IMR-90 (cell line): ENCODE measurements at regions not wholly inside any gene's neighbourhood (a gene's known extent, or its start where the extent isn't known, plus 50 kb on each side); places are given as distances from the start of the nearest gene placed in this dataset.

Experiments
- ATAC-seq: fragments of 200-7000 bp; cut with Tn5 transposase; 2 replicates; pipeline ENCODE4 v1.9.1; 2020; ENCODE audit warnings: low read depth, mild to moderate bottlenecking, moderate library complexity
- BruUV-seq: library from RNA; stranded (reverse); fragments of 400-500 nt; replicated peaks from 2 replicates; lab custom pipeline; 2021; lab: Mats Ljungman, UMichigan
- CTCF ChIA-PET: fragments of 300-600 bp; formaldehyde crosslinking; extraction: SDS; loops from one replicate; lab custom pipeline; 2021; ENCODE audit warnings: antibody characterized with exemption; lab: Yijun Ruan, JAX
- POLR2A ChIA-PET: fragments of 300-600 bp; sonication (Branson Sonifier 250); formaldehyde crosslinking; loops from one replicate; lab custom pipeline; 2022; ENCODE audit warnings: antibody characterized with exemption; ENCODE audit not compliant: unreplicated experiment; lab: Charles Lee
- DNase-seq: peaks from one replicate; pipeline ENCODE4 v3.0.0; 2013
- H2AFZ ChIP-seq: replicated peaks from 2 replicates; pipeline ENCODE3; 2013; ENCODE audit warnings: low read length, mild to moderate bottlenecking; ENCODE audit not compliant: poor library complexity
- H2AK5ac ChIP-seq: 2 replicates; pipeline ENCODE4 v1.6.1; 2013; ENCODE audit warnings: low read depth, low read length, inconsistent platforms
- H2AK9ac ChIP-seq: replicated peaks from 2 replicates; pipeline ENCODE3; 2013; ENCODE audit warnings: mild to moderate bottlenecking, low read depth, low read length, moderate library complexity; ENCODE audit not compliant: poor library complexity
- H2BK120ac ChIP-seq: 2 replicates; pipeline ENCODE4 v1.6.1; 2013; ENCODE audit warnings: low read depth, low read length, inconsistent platforms
- H2BK15ac ChIP-seq: 3 replicates; pipeline ENCODE4 v1.6.1; 2013; ENCODE audit warnings: low read depth, low read length, inconsistent platforms
- H2BK20ac ChIP-seq: 2 replicates; pipeline ENCODE4 v1.6.1; 2013; ENCODE audit warnings: low read depth, mild to moderate bottlenecking, inconsistent platforms, low read length, moderate library complexity
- H2BK5ac ChIP-seq: 2 replicates; pipeline ENCODE4 v1.6.1; 2013; ENCODE audit warnings: mild to moderate bottlenecking, low read depth, low read length, inconsistent platforms; ENCODE audit not compliant: poor library complexity, severe bottlenecking
- H3K14ac ChIP-seq: replicated peaks from 2 replicates; pipeline ENCODE4 v1.6.1; 2013; ENCODE audit warnings: low read depth, low read length, inconsistent platforms
- H3K18ac ChIP-seq: 2 replicates; pipeline ENCODE4 v1.6.1; 2013; ENCODE audit warnings: low read depth, low read length, control low read depth
- H3K23ac ChIP-seq: 2 replicates; pipeline ENCODE4 v1.6.1; 2013; ENCODE audit warnings: low read depth, low read length, inconsistent platforms
- H3K27ac ChIP-seq: 2 replicates; pipeline ENCODE4 v1.5.1; 2013; ENCODE audit warnings: mild to moderate bottlenecking, control low read depth, low read length; ENCODE audit not compliant: insufficient read depth
- H3K27me3 ChIP-seq: 2 replicates; pipeline ENCODE4 v1.6.1; 2013; ENCODE audit warnings: low read length; ENCODE audit not compliant: control insufficient read depth, insufficient read depth
- H3K36me3 ChIP-seq: 2 replicates; pipeline ENCODE4 v1.6.1; 2013; ENCODE audit warnings: low read length, mixed read lengths; ENCODE audit not compliant: control insufficient read depth, insufficient read depth
- H3K4ac ChIP-seq: 2 replicates; pipeline ENCODE4 v1.6.1; 2013; ENCODE audit warnings: low read depth, low read length, inconsistent platforms
- H3K4me1 ChIP-seq: 2 replicates; pipeline ENCODE4 v1.6.1; 2013; ENCODE audit warnings: low read length, mixed read lengths; ENCODE audit not compliant: control insufficient read depth, insufficient read depth
- H3K4me2 ChIP-seq: 2 replicates; pipeline ENCODE4 v1.6.1; 2013; ENCODE audit warnings: low read depth, mild to moderate bottlenecking, control low read depth, low read length, moderate library complexity
- H3K4me3 ChIP-seq: 2 replicates; pipeline ENCODE4 v1.5.1; 2013; ENCODE audit warnings: low read depth, mild to moderate bottlenecking, control low read depth, low read length, moderate library complexity; ENCODE audit not compliant: insufficient read depth
- H3K56ac ChIP-seq: 2 replicates; pipeline ENCODE4 v1.6.1; 2013; ENCODE audit warnings: low read length, inconsistent platforms; ENCODE audit not compliant: insufficient read depth; ENCODE audit errors: extremely low read depth
- H3K79me1 ChIP-seq, 2 experiments: 2 replicates each; pipeline ENCODE4 v1.6.1; 2013; ENCODE audit warnings: low read length in 2 of 2, inconsistent platforms in 1 of 2, low read depth in 1 of 2
- H3K9ac ChIP-seq: 2 replicates; pipeline ENCODE4 v1.6.1; 2013; ENCODE audit warnings: low read depth, low read length, control low read depth
- H3K9me1 ChIP-seq: 2 replicates; pipeline ENCODE4 v1.6.1; 2013; ENCODE audit warnings: low read length, inconsistent platforms; ENCODE audit not compliant: insufficient read depth
- H3K9me3 ChIP-seq: 2 replicates; pipeline ENCODE4 v1.6.1; 2013; ENCODE audit warnings: low read length; ENCODE audit not compliant: control insufficient read depth, insufficient read depth
- H4K20me1 ChIP-seq: 2 replicates; pipeline ENCODE4 v1.6.1; 2013; ENCODE audit warnings: low read length, inconsistent platforms; ENCODE audit not compliant: insufficient read depth
- H4K5ac ChIP-seq: 2 replicates; pipeline ENCODE4 v1.6.1; 2013; ENCODE audit warnings: mild to moderate bottlenecking, low read depth, low read length, control low read depth
- H4K8ac ChIP-seq, 2 experiments: 2 replicates each; pipeline ENCODE4 v1.6.1; 2013; ENCODE audit warnings: low read depth in 2 of 2, low read length in 2 of 2, control low read depth in 1 of 2, inconsistent platforms in 1 of 2
- H4K91ac ChIP-seq: 2 replicates; pipeline ENCODE4 v1.6.1; 2013; ENCODE audit warnings: low read depth, low read length, inconsistent platforms; ENCODE audit not compliant: insufficient read depth
- BHLHE40 ChIP-seq: fragments of 150-350 bp; IDR thresholded peaks from 2 replicates; pipeline ENCODE4 v1.6.1; 2016; ENCODE audit warnings: mild to moderate bottlenecking, low read depth, low read length
- CEBPB ChIP-seq: IDR thresholded peaks from 2 replicates; pipeline ENCODE4 v1.6.1; 2012; ENCODE audit warnings: low read depth, low read length, improper control_type of control experiment
- FOS ChIP-seq: fragments of 150-350 bp; IDR thresholded peaks from 2 replicates; pipeline ENCODE4 v1.6.1; 2016; ENCODE audit warnings: low read depth, low read length
- MAZ ChIP-seq: IDR thresholded peaks from 2 replicates; pipeline ENCODE4 v1.6.1; 2012; ENCODE audit warnings: low read depth, mild to moderate bottlenecking, low read length, improper control_type of control experiment, moderate library complexity, borderline replicate concordance
- POLR2A ChIP-seq: IDR thresholded peaks from 2 replicates; pipeline ENCODE4 v1.6.1; 2012; ENCODE audit warnings: mild to moderate bottlenecking, low read depth, low read length
- SMC3 ChIP-seq: fragments of 150-350 bp; IDR thresholded peaks from 2 replicates; pipeline ENCODE4 v1.6.1; 2016; ENCODE audit warnings: low read depth, mild to moderate bottlenecking, antibody characterized with exemption, low read length, moderate library complexity
- WGBS, 2 experiments: methylation state at CpG; one replicate each; pipeline versions ENCODE4 v1.1.5 to v1.1.7; 2013; ENCODE audit warnings: missing lambda C conversion rate in 2 of 2; ENCODE audit not compliant: insufficient read length in 1 of 2; ENCODE audit errors: extremely low coverage in 2 of 2; 5-methylcytosine and 5-hydroxymethylcytosine counted together
- dilution Hi-C: fragments of 300-500 bp; cut with HindIII; formaldehyde crosslinking; loops from one replicate; pipeline ENCODE4 v1.14.3; 2018; ENCODE audit warnings: low sequenced_read_pairs; ENCODE audit not compliant: unreplicated experiment
- in situ Hi-C: fragments of 300-500 bp; cut with MboI; formaldehyde crosslinking; loops from 3 replicates; pipeline ENCODE4 v1.14.3; 2019; ENCODE audit warnings: low sequenced_read_pairs, inconsistent platforms, mixed read lengths
- intact Hi-C: fragments of 100-400 bp; cut with micrococcal nuclease; formaldehyde crosslinking; loops from 2 replicates; pipeline ENCODE4 v1.10.0; 2022
- TF ChIP-seq, protein P1 (sequence below): fragments of 150-350 bp; IDR thresholded peaks from 2 replicates; pipeline ENCODE4 v1.6.1; 2017; ENCODE audit warnings: mild to moderate bottlenecking, antibody characterized with exemption, low read length, low read depth
- TF ChIP-seq, protein P2 (sequence below): conservative IDR thresholded peaks from 2 replicates; pipeline ENCODE4 v1.5.1; 2012; ENCODE audit warnings: mild to moderate bottlenecking, low read depth, low read length, improper control_type of control experiment

DNA sequence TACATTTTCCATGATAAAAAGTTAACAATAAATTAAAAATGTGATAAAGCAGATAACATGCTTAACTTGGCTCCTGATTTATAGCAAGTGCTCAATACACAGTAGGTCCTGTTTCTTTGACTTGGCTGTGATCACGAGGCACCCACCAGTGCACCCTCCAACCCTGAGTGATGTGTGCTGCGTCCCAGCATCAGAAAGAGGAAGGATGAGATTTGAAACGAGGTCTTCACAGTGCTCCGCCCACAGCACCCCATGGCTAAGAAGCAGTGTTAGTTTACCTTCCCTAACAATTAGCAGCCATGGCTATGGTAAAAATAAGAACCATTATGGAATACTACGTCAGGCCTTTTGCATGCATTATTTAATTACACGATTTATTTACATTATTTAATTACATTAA, 292.0 kb upstream of the ZMIZ1 start:
- H2BK120ac ChIP-seq: no peak overlapping the region
- POLR2A ChIA-PET: interaction anchor here (0.5 kb wide), 1 partner anchor 517 kb away, joined by 5 read pairs; no protein-coding TSS in a partner anchor
- H3K27ac ChIP-seq: no peak overlapping the region
- no TSS peak for BruUV-seq
- no peak overlapping the region for H3K23ac ChIP-seq
- in situ Hi-C loops (no loop called here), intact Hi-C loops (no loop called here), dilution Hi-C loops (no loop called here)
- H3K4me2 ChIP-seq: no peak overlapping the region
- no peaks in the 10 kb centered on the region for H3K36me3 ChIP-seq
- no peak overlapping the region for H3K18ac ChIP-seq
- no peak overlapping the region for H3K4ac ChIP-seq
- H2AK5ac ChIP-seq: peak overlapping the region; percentile 30; the same call in 1 of the 2 replicates
- CTCF ChIA-PET: no interaction called here
- H3K56ac ChIP-seq: no peak overlapping the region
- H3K27me3 ChIP-seq: no peaks in the 10 kb centered on the region
- no peak overlapping the region for H2BK5ac ChIP-seq
- no peak overlapping the region for H4K8ac ChIP-seq
- no peaks in the 10 kb centered on the region for H3K79me1 ChIP-seq
- H3K9me1 ChIP-seq: peaks cover 3% of the 10 kb centered on the region; the same call in 1 of the 2 replicates
- no peak overlapping the region for H3K9ac ChIP-seq
- WGBS, 2 experiments: 92% methylated on average over 2 of the region's 6 CpGs; no CpG with 5 or more reads in 1 of the 2 experiments
- ATAC-seq (no peak), DNase-seq (no peak)
- TF ChIP-seq, protein P1, sequence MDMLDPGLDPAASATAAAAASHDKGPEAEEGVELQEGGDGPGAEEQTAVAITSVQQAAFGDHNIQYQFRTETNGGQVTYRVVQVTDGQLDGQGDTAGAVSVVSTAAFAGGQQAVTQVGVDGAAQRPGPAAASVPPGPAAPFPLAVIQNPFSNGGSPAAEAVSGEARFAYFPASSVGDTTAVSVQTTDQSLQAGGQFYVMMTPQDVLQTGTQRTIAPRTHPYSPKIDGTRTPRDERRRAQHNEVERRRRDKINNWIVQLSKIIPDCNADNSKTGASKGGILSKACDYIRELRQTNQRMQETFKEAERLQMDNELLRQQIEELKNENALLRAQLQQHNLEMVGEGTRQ: no peak
- TF ChIP-seq SMC3 (no peak), FOS (no peak), BHLHE40 (no peak), MAZ (no peak), CEBPB (no peak), POLR2A (no peak)
- TF ChIP-seq, protein P2, sequence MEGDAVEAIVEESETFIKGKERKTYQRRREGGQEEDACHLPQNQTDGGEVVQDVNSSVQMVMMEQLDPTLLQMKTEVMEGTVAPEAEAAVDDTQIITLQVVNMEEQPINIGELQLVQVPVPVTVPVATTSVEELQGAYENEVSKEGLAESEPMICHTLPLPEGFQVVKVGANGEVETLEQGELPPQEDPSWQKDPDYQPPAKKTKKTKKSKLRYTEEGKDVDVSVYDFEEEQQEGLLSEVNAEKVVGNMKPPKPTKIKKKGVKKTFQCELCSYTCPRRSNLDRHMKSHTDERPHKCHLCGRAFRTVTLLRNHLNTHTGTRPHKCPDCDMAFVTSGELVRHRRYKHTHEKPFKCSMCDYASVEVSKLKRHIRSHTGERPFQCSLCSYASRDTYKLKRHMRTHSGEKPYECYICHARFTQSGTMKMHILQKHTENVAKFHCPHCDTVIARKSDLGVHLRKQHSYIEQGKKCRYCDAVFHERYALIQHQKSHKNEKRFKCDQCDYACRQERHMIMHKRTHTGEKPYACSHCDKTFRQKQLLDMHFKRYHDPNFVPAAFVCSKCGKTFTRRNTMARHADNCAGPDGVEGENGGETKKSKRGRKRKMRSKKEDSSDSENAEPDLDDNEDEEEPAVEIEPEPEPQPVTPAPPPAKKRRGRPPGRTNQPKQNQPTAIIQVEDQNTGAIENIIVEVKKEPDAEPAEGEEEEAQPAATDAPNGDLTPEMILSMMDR: no peak
- no peak overlapping the region for H2BK15ac ChIP-seq
- H4K20me1 ChIP-seq: no peaks in the 10 kb centered on the region
- no peak overlapping the region for H3K4me3 ChIP-seq
- H4K5ac ChIP-seq: no peak overlapping the region
- no peak overlapping the region for H3K14ac ChIP-seq
- H2AK9ac ChIP-seq: no peak overlapping the region
- no peak overlapping the region for H2BK20ac ChIP-seq
- no peak overlapping the region for H4K91ac ChIP-seq
- no peaks in the 10 kb centered on the region for H3K9me3 ChIP-seq
- H2AFZ ChIP-seq: no peak overlapping the region
- H3K4me1 ChIP-seq: peaks cover 11% of the 10 kb centered on the region
